PFSK-1 (cell line): ENCODE measurements at regions not wholly inside any gene's neighbourhood (a gene's known extent, or its start where the extent isn't known, plus 50 kb on each side); places are given as distances from the start of the nearest gene placed in this dataset.

Experiments used
- FOXP2 ChIP-seq: optimal IDR thresholded peaks from 2 replicates; pipeline ENCODE3; 2011; ENCODE audit warnings: borderline replicate concordance, control low read depth, inconsistent platforms; ENCODE audit not compliant: insufficient read depth; ENCODE audit errors: extremely low read length, extremely low read depth
- POLR2AphosphoS5 ChIP-seq: IDR thresholded peaks from 2 replicates; pipeline ENCODE4 v1.6.1; 2012; ENCODE audit warnings: low read depth, mild to moderate bottlenecking, control low read depth, low read length, moderate library complexity
- SIN3A ChIP-seq: IDR thresholded peaks from 2 replicates; pipeline ENCODE4 v1.6.1; 2012; ENCODE audit warnings: mild to moderate bottlenecking, low read length, moderate library complexity, borderline replicate concordance; ENCODE audit not compliant: insufficient read depth
- TAF1 ChIP-seq: IDR thresholded peaks from 2 replicates; pipeline ENCODE4 v1.6.1; 2012; ENCODE audit warnings: low read length, control low read depth, borderline replicate concordance; ENCODE audit not compliant: insufficient read depth
- TF ChIP-seq, protein P1 (sequence below), 2 experiments: IDR thresholded peaks; 2 replicates each; pipeline versions ENCODE4 v1.6.1 to v1.8.0; 2011 to 2012; ENCODE audit warnings: low read depth in 2 of 2, low read length in 2 of 2, control low read depth in 1 of 2, inconsistent platforms in 1 of 2, mild to moderate bottlenecking in 1 of 2, moderate library complexity in 1 of 2; ENCODE audit not compliant: insufficient read depth in 1 of 2

GRCh38 chr11:92861634-92862033 lies 107.8 kb upstream of the MTNR1B start:
- no peak for TF ChIP-seq TAF1
- TF ChIP-seq, protein P1, sequence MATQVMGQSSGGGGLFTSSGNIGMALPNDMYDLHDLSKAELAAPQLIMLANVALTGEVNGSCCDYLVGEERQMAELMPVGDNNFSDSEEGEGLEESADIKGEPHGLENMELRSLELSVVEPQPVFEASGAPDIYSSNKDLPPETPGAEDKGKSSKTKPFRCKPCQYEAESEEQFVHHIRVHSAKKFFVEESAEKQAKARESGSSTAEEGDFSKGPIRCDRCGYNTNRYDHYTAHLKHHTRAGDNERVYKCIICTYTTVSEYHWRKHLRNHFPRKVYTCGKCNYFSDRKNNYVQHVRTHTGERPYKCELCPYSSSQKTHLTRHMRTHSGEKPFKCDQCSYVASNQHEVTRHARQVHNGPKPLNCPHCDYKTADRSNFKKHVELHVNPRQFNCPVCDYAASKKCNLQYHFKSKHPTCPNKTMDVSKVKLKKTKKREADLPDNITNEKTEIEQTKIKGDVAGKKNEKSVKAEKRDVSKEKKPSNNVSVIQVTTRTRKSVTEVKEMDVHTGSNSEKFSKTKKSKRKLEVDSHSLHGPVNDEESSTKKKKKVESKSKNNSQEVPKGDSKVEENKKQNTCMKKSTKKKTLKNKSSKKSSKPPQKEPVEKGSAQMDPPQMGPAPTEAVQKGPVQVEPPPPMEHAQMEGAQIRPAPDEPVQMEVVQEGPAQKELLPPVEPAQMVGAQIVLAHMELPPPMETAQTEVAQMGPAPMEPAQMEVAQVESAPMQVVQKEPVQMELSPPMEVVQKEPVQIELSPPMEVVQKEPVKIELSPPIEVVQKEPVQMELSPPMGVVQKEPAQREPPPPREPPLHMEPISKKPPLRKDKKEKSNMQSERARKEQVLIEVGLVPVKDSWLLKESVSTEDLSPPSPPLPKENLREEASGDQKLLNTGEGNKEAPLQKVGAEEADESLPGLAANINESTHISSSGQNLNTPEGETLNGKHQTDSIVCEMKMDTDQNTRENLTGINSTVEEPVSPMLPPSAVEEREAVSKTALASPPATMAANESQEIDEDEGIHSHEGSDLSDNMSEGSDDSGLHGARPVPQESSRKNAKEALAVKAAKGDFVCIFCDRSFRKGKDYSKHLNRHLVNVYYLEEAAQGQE (IDR thresholded peaks at IDR 0.05; ENCODE audit: insufficient read depth in 1 of 2, low read depth in 2 of 2, low read length in 2 of 2) = no peak
- no peak for TF ChIP-seq SIN3A
- no peak for TF ChIP-seq POLR2AphosphoS5

DNA sequence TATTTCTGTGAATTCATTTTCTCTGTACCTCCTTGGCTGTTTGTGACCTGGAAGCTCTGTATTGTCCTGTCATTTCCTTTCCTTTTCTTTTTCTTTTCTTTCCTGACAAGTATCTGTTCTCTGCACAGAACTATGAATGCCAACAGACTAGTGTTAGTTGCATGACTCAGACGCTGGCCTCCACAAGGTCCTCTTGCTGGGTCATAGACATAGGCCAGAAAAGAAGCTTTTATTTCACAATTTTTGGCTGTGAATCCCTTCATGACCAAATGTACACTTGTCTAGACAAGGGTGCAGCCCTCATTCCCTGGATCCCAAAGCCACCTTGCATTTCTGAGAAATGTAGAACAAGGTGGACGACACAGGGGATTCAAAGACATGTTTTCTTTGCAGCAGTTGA lies 104.1 kb upstream of the MTNR1B start:
- TF ChIP-seq SIN3A (no peak), POLR2AphosphoS5 (no peak)

GRCh38 chr11:92866679-92867282 lies 102.7 kb upstream of the MTNR1B start:
- no peak for TF ChIP-seq FOXP2
- no peak for TF ChIP-seq TAF1
- TF ChIP-seq SIN3A = no peak
- no peak for TF ChIP-seq POLR2AphosphoS5
- TF ChIP-seq, protein P1 (IDR thresholded peaks at IDR 0.05; ENCODE audit: insufficient read depth in 1 of 2, low read depth in 2 of 2, low read length in 2 of 2) = no peak

DNA sequence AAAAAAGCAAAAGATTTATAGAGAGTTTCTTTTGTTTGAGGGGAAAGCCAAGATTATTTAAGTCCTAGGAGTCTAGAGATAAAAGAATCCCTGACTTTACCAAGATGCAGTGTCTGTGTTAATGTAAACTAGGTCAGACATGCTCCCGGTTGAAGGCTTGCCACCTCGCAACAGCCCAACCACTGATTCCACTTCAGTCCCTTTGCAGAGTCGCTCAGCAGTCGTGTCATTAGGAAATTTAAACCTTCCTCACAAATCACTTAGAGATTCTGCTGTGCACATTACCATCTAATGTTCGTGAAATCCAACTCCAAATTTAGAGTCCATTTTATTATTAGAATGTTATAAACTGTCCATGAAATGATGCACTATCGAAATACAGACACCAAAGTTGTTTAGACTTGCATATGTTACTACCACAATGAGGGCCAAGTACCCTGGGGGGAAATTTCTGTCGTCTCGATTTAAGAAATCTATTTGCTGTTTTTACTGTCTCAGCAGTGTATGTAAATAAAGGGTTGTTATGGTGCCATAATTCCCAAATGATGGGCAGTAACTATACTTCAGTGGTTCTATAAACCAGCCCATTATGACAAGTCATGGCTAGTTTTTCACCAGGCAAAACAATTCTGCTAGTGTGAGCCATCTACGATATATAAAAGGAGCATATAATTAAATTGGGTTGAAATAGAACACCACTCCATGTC lies 101.4 kb upstream of the MTNR1B start:
- no peak for TF ChIP-seq POLR2AphosphoS5
- TF ChIP-seq SIN3A = no peak
- no peak for TF ChIP-seq FOXP2
- no peak for TF ChIP-seq TAF1
- TF ChIP-seq, protein P1 (IDR thresholded peaks at IDR 0.05; ENCODE audit: insufficient read depth in 1 of 2, low read depth in 2 of 2, low read length in 2 of 2) = no peak

DNA sequence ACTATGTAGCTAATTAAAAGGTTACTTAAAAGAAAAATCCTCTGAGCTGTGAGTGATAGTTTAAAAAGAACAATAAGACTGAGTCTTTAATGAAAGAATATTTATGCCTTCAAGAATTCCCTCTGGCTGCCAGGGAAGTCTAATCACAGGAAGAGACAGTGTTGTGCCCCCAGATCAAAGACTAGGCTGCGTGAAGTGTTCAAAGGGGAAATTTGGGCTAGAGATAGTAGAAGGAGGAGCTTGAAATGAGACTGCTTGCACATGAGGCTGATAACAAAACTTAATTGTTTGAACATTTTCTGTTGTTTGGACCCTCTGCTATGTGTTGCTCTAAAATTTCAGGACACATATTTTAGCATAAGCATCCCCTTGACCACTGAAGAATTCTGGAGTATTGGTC lies 99.7 kb upstream of the MTNR1B start:
- TF ChIP-seq FOXP2 = no peak
- TF ChIP-seq SIN3A = no peak
- TF ChIP-seq, protein P1 (IDR thresholded peaks at IDR 0.05; ENCODE audit: insufficient read depth in 1 of 2, low read depth in 2 of 2, low read length in 2 of 2) = no peak
- TF ChIP-seq POLR2AphosphoS5 = no peak
- no peak for TF ChIP-seq TAF1
